HUDEP-2 (cell line): ENCODE measurements at regions not wholly inside any gene's neighbourhood (a gene's known extent, or its start where the extent isn't known, plus 50 kb on each side); places are given as distances from the start of the nearest gene placed in this dataset.

Source experiments
- DNase-seq, 76 experiments: peaks; one replicate each; lab custom pipeline; 2025; ENCODE audit not compliant: unreplicated experiment in 76 of 76; lab: John Stamatoyannopoulos, UW

DNA sequence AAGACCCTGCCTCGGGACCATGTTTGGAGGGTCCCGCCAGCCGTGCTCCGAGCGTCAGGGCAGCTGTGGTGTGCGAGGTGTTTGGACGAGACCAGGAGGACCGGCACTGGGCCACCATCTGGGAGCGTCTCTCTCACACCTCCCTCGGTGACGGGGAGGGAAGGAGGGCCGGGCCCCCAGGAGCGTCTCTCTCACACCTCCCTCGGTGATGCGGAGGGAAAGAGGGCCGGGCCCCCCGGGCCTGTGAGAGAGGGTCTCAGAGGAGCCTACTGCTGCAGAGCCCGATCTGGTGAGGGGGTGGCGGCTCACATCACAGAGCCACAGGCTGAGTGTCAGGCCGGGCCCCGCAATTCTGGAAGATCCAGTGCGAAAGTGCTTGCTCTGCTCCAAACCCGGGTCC, 65.8 kb upstream of the CFAP46 start:
- DNase-seq: no peak

DNA sequence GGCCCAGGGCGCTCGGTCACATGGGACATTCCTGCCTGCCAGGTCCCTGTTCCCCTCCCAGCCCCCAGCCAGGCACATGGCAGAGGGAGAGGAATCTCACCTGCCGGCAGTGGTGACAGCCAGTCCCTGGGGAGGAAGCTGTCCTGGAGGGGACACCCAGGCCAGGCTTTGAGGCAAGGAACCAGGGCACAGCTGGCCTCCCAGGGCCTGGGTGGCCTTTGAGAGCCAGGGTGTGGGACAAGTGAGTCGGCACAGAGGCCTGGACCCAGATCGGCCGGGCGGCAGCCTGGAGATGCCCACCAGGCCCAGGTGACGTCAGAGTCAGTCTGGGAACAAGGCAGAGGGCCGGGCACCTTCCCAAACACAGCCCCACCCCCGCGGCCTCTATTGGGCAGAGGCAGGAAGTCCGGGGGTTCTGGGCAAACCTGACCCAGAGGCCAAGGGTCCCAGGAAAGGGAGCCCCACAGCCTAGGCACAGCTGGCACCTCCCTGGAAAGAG, 65.0 kb upstream of the CFAP46 start:
- no peak for DNase-seq

DNA sequence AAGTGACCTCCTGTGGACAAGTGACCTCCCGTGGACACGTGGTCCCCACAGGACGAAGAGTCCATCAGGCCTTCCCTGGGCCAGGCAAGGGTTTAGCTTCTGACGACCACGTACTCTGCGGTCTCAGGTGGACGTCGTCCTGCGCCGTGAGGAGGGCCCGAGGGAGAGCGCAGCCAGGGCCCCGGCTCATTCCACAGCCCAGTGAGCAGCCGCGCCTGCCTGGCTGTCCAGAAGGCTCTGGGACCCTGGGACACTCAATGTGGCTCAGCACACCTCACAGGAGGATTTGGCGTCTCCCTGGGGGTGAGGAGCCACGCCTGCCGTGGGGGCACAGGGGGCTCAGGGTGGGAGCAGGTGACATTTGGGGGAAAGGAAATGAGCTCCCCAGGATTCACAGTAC, 64.4 kb upstream of the CFAP46 start:
- DNase-seq: no peak

DNA sequence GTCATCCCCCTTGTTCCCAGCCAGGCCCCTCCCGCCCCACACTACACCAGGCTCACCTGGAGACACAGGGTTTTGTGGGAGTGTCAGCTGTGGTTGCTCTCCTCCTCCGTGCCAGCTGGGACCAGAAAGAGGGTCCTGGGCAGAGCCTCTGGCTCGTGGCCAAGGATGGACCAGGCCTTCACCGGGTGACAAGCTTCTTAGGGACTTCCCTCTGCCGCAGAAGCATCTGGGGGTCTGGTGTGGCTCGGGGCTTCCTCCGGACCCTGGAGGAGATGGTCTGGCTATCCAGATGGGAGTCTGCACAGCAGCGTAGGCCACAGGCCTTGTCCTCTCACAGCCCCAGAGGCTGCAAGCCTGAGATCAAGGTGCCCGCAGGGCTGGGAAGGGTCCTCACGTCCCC, 63.8 kb upstream of the CFAP46 start:
- no peak for DNase-seq

DNA sequence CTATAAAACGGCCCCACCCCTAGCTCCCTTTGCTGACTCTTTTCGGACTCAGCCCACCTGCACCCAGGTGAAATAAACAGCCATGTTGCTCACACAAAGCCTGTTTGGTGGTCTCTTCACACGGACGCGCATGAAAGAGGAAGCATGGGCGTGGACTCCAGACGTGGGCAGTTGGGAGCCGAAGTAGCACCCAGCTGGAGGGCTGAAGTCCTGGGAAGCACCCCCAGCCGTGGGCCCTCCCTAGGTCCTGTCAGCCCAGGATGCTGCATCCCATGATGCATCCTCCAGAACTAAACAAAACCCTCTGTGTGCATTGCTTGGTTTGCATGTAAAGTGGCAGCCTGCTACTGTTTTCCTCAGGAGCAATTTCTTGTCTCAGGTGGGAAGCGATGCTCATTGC, 62.1 kb upstream of the CFAP46 start:
- no peak for DNase-seq

DNA sequence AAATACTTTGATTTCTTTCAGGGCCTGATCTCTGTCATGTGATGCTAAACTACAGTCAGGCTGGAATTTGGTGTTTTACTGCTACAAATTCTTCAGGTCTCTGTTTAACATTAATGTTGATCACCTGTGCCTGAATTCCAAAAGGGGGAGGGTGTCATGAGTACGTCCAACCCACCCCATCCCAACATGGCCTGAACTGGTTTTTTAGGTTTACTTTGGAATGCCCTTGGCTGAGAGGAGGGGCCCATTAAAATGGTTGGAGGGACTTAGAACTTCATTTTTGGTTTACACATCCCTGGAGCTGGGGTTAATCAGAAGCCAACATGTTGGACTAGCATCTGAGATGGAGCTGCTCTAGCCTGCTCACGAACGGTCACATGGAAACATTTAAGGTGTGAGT, 60.8 kb upstream of the CFAP46 start:
- no peak for DNase-seq

DNA sequence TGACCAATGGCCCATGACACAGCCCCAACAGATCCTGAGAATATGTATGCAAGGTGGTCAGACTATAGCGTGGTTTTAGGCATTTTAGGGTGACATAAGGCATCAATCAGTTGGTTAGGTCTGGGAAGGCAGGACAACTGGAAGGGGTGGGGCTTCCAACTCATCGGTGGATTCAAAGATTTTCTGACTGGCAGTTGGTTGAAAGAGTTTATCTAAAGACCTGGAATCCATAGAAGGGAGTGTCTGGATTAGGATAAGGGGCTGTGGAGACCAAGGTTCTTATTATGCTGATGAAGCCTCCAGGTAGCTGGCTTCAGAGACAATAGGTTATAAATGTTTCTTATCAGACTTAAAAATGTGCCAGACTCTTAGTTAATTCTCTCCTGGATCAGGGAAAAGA, 60.3 kb upstream of the CFAP46 start:
- no peak for DNase-seq

DNA sequence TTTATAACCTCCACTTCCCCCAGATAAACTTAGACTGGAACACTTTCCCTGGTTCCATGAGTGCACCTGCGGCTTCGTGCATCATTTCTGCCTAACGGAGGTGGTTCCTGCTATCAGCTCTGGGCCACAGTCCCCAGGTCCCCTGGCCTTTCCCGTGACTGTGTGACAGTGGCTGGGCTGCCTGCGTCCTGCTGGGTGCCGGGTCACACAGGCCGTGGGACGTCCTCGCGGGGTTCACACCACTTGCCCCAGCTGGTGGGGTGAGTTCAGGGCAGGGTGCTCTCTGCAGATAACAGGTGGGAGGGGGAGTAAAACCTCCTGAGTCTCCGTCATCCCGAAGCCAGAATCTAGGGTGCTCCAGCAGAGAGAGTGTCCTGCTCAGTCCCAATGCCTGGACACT, 58.7 kb upstream of the CFAP46 start:
- DNase-seq: no peak

DNA sequence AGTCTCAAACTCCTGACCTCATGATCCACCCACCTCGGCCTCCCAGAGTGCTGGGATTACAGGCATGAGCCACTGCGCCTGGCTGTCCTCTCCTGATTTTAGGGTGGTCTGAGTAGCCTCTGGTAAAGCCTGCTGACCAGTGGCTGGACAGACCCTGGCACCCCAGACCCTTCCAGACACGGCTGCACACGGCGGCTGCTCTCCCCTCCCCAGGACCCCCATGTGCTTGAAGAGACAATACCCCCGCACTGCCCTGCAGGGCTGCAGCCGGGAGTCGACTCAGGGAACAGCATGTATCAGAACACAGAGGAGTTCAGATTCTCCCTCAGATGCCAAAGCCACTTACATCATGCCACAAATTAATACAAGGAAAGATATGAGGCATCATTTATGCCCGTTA, 58.3 kb upstream of the CFAP46 start:
- no peak for DNase-seq

DNA sequence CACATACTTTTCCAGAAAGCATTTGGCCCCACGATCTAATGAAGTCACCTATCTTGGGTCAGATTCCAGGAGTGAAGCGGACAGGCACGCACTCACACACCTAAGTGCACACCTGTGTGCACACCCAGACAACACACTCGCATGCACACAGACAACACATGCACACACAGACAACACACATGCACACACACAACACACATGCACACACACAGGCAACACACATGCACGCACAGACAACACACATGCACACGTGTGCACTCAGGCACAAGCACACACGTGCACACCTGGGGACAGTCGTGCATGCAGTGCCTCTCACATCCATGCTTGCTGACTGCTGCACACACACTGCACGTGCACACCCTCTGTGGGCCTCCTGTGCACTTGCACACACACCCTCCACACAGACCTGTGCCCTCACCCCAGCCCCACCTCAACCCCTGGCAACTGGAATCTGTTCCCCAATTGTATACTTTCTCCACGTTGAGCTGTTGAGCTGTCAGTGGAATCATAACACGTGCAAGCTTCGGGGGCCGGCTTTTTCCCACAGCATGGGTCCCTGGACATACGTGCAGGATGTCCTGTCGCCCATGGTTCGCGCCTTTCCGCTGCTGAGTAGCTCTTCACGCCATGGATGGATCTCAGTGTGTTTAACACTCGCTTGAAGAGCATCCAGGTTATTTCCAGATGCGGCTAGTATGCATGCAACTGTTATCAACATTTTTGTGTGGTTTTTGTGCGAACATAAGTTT, 55.3 kb upstream of the CFAP46 start:
- no peak for DNase-seq

DNA sequence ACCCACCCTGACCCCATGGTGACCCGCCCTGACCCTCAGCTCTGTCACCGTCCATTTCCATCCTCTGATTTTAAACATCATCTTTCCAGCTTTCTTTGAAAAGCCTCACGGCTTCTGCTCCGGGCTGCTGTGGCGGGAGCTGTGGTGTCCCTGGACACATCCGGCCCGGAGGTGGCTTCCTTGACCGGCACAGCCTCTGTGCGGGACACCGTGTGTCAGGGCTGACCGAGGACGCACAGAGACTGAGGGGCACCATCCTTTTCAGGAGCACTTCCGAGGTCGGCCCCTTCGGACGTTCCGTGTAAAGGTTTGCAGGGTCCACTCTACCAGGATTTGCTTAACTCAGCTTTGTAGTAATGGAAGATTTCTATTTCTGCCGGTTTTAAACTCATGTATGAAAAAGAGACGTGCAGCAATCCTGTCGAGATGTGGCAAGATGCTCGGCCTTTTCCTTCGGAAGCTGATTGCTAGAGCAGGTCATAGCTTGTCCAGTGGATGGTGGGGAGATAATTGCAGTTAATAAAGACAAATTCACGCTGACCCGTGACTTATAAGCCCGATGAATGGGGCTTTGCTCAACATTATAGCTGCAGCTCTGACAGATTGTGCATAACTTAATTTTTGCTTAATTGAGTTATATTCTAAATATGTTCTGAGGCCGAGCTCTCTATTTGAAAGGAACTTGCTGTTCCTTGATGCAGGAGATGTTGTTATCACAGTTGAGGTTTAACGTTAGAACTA, 54.4 kb upstream of the CFAP46 start:
- no peak for DNase-seq

DNA sequence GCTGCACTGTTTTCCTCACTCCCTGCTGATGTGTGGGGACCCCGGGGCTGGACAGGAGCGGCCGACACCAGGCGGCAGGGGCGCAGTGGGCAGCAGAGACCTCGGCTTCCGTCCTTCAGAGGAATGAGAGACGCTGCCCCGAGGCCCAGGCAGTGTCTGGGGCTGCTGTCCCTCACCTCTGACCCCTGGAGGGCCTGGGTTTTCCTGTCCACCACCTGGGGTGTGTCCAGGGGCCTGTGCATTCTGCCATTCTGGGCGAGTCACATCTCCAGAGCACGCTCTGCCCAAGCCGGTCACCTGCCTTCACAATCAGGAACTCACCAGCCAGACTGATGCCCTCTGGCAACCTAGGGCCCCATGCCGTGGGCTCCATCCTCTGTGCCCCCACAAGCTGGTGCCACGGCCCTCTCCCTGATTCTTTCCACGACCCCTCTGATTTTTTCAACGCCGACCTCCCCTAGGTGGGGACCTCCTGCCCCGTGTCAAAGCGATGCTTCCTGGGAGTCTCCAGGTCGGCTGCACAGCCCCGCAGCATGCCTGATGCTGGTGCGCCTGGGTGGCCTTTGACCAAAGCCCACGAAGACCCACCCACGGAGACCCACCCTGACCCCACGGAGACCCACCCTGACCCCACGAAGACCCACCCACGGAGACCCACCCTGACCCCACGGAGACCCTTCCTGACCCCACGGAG, 53.7 kb upstream of the CFAP46 start:
- DNase-seq: no peak

DNA sequence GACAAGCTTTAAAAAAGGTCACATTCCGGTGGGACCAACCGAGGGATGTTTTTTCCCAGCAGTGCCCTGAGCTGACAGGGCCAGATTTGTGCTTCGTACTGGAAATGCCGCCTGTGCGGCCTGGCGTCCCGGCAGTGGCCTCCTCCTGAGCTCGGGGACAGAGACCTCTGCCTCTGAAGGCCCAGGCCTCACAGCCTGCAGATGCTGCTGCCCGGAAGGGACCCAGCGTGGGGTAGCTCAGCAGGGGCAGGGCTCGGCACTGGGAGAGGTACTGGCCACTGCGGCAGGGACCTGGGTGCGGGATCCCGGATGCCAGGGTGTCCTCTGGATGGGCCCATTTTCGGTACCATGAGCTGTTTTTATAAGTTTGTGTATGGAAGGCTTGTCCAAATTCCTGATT, 52.4 kb upstream of the CFAP46 start:
- no peak for DNase-seq

DNA sequence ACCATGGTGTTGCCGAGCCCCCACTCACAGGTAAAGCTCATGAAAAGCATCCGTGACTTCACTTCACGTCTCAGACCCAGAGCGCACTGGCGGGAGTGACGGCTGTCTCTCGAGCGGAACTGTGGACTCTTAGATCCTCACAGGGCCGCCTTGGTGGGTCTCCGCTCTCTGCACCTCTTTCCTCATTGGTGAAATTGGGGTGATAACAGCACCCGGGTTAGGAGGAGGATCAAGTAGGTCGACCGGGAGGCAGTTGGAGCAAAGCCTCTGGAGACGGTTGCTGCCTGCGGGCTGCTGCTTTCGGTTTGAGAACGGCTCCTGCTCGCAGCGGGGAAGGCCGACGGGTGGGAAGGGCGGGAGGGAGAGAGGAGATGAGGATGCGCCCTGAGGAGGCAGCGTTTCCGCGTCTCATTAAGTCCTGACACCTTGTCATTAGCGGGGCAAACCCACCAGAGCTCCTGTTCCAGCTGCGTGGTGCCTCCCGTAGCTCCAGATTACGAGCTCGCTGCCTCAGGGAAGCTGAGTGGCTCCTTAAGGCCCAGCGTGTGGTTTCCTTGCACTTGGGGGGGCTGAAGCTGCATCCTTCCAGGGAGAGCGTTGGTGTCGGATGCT, 51.9 kb upstream of the CFAP46 start:
- no peak for DNase-seq

DNA sequence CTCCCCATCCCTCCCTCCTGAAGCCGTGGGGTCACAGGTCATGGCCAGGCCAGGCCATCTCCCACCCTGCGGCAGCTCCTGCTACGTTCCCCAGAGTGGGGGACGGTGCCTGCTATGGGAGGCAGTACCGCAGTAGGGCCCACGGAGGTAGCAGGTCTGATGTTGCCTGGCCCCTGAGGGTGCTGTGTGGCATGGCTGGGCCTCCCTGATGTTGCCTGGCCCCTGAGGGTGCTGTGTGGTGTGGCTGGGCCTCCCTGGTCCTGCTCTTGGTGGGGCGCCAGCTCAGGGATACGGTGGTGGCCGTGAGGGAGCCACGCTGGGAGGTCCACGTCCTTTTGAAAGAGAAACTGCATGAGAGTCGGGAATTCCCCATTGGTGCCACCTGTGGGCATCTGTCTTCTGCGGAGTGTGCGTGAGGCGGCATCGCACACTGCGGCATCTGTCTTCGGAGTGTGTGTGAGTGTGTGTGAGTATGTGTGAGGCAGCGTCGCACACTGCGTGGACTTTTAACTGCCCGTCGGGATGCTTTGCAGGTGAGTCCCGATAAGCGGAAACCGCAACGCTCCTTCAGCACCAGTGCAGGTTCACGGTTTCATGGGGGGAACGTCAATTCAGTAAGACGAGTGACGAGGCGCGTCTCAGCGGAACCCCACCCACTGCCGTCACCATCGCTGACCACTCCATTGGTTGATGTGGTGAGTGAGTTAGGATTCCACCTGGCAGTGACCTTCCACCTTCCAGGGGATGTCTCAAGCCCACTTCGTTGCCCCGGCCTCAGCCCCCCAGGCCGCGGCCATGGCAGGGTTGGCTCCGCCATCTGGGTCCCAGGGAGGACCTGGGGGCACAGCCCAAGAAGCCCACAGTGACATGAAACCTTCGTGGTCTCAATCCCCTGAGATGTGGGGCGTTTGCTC, 51.2 kb upstream of the CFAP46 start:
- no peak for DNase-seq

DNA sequence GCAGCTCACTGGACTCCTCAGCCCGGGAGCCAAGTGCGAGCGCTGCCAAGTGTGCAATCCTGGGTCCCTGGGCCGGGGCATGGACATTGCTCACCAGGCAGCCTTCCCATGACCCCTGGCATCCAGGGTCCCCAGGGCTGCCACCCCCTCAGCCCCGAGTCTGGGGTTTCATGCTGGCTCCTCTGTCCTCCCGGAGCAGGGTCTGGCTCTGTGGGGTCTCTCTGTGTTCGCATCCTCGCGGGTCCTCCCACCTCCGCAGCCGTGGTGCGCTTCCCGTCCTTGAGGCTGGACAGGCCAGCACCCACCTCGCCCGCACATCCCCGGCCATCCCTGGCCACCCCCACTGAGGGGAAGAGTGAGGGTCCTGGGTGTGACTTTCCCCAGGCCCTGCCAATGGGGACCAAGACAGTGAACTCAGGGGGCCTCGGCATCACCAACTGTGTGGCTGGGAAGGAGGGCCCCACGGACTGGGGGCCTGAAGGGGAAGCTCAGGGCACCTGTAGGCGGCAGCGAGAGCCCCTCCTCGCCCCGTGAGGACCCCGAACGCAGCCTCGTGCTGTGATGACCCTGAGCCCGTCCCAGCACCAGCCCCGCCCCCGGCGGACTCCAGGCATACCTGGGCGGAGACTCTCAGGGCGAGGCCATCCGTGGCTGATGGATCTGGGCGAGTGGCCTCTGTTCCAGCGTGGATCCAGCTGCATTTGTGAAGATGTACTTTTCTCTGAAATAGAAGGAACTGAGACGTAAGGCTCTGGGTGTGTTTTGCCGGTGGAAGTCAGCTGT, 50.3 kb upstream of the CFAP46 start:
- no peak for DNase-seq
